Head of caudate nucleus (tissue), 42 donors: ENCODE measurements at regions not wholly inside any gene's neighbourhood (a gene's known extent, or its start where the extent isn't known, plus 50 kb on each side); places are given as distances from the start of the nearest gene placed in this dataset.

ENCODE experiments used
- DNase-seq, 42 donors: peaks; one replicate each; pipeline versions ENCODE4 v3.0.0 to v3.0.0-alpha.2; 2020 to 2021; ENCODE audit warnings: mixed read lengths in 7 of 42
- intact Hi-C: fragments of 100-400 bp; cut with DNase I; formaldehyde crosslinking; loops from one replicate; pipeline ENCODE4 v1.15.0; 2022

DNA sequence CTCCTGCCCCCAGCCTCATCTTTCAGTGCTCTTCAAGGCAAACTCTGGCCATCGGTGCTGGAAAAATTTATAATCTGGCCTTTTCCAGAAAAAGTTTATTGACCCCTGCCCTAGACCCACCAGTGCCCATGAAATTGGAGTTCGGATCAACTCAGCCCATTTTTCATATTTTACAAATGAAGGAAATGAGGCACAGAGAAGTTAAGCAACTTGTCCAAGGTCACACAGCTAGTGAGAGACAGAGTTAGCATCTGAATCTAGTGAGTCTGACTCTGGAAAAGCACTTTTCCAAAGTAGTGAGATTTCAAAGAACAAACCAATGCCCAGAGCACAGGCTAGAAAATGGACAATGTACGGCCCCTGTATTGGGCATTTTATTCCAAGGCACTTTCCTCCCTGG lies 69.4 kb upstream of the TLE3 start:
- intact Hi-C loops = no loop called here
- DNase-seq = no peak

DNA sequence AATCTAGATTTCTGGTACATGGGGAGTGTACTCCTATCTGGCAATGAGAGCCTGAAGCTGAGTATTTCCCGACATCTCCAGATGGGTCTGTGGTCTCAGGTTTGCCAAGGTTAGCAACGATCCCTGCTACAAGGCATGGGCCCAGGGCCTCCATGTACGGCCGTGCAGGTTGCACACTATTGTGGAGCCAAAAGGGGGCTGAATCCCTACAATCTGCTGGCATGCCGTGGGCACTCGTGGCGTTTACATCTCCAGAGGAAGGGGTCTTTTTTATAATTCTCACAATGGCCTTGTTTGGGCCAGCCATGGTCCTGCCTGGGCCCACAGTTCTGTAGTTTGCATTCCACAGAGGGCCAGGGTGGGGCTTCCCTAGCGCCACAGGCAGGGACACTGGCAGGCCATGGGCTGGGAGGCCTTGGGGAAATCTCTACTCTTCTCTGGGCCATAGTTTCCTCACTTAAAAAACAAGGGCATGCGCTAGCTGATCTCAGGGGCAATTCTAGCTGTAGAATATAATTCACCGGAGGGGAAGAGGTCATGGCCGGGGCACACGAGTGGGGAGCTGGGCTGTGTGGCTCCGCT lies 68.9 kb upstream of the TLE3 start:
- no peak for DNase-seq
- intact Hi-C loops = no loop called here

DNA sequence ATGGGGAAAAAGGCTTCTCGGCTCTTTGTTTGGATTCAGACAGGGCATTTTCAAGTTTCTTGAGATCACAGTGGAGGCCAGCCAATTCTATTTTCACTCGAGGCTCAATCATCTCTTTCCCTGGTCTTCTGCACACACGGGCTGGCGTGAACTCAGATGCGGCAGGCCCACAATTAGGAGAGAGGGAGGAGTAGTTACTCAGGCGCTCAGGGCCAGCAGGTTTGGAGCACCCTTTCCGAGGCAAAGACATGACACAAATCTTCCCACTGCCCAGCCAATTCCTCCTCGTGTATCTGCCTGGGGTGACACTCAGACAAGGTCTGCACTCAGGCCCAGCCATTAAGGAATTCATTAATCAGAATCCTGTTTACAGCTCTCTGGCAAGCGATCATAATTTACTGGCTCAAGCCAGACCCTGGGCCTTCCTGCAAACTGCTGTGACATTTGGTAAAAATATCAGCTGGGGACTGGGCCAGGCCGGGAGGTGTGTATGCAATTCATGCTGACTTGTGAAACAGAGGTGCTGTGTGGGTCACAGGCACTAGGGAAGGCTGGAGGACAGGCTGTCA lies 68.1 kb upstream of the TLE3 start:
- intact Hi-C loops = no loop called here
- no peak for DNase-seq

DNA sequence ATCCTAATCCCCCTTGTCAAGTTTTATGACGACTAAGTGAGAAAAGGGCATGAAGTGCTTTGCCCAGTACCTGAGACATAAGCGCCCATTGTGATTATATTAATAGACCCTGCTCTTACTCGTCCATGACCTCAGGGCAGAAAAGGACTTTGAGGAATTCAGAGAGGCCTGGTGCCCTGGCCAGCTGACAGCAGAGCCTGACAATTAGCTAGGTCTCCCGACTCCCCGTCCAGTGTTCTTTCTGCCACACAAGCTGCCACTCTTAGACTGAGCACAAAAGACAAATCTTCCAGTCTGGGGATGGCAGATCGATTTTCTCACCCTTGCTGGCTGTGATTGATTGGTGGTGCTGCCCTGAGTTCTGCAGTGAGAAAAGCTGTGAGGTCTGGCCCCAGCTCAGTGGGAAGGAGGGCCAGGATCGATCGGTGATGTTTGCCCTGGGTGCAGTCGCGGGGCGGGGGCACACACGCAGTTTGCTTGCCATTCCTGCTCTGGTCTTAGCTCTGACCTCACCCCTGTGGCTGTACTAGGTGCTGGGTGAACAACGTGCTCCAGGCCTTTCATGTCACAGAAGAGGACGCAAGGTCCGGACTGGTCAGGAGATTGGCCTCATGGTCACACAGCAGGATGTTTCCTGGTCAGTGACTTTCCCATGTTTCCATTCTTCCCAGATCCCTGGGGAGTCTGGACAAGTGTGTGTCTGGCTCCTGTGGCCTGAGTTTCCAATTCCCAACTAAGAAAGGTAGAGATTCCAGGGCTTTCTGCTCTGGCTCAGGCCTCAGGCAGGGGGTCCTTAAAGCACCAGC lies 67.4 kb upstream of the TLE3 start:
- no peak for DNase-seq
- intact Hi-C loops = no loop called here

DNA sequence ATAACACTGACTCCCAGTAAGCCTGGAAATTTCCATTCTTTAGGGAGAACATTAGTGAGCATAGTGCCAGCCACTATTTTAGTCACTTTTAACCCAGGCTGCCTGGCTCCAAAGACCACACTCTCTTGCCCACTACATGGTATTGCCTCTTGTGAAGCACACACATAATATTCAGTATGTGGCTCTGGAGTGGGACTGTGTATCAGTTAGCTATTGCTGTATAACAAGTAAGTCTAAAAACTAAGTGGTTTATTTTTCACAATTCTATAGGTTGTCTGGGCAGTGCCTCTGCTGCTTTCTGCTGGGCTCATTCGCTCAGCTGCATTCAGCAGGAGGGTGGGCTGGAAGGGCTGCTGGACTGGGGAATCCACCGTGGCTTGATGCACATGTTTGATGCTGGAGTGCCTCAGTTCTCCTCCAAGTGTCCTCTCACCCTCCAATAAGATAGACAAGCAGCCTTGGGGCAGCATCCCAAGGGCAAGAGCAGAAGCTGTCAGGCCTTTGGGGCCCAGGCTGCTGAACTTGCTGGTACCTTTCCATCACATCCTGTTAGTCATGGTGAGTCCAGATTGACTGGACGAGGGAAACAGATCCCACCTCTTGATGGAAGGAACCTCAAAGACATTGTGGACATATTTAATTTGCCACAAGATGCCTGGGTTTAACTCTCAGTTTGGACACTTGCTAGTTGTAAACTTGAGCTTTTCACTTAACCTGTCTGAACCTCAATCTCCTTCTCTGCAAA lies 66.6 kb upstream of the TLE3 start:
- intact Hi-C loops = no loop called here
- DNase-seq = no peak

DNA sequence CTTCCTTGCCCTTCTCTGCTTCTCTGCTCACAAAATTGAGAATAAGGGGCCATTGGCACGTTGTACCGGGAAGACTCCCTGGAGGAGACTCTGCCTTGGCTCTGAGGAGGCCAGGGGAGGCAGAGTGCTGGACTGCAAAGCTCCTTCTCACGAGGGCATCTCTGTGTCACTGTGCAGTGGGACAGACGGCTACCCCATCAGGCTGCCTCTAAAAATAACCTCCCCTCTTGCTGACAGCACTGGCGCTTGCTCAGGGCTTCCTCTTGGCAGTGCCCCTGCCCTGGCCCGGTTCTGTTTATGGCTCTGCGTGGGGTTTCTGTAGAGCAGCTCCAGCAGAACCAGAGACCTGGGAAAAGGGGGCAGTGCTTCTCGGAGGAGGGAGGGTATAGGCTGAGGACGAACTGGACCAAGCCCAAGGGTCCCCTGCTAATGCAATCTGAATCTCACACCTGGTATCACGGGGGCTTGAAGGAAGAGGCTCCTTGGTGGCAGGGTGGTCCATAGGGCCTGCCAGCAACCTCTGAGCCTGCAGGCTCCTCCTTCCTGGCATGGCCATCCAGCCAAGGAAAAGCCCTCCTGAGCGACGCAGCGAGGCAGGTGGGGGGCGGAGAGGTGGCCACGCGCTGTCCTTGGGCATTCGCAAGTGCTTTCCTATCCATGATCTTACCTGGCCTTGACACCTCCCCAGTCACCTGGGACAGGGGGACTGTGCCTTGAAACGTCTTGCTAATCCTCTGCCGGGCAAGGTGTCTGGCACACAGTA lies 63.3 kb upstream of the TLE3 start:
- intact Hi-C loops = no loop called here
- peak in 10 of 42 donors; percentile 9 to 54 (median 20) for DNase-seq

DNA sequence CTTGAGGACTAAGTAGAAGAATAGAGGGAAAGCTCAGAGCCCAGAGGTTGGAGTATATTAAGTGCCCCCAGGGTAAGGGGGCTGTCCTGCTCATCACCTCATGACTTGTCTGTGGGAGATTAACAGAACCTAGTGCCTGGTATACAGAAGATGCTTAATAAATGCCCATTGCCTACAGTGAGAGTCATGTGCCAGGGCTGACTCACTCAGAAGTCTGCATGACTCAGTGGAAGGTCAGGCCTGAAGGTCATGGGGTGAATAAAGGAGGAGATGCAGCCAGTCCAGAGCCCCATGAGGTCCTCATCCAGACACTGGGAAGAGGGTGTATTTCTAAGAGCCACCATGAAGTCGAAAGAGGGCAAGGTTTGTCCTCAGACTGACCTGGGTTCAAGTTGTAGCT lies 62.5 kb upstream of the TLE3 start:
- intact Hi-C loops = no loop called here
- DNase-seq = no peak

DNA sequence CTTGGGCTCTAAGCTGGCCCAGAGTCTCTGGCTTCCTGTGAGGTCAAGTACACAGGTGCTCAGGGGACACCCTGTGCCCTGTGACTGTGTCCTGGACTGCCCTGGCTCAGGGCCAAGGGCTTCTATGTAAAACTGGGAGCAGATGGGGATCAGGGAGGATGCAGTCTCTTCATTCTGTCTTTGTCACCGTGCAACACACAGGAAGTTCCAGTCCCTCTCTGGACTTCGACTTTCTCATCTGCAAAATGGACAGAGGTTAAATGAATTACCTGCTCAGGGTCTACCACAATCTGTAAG lies 61.9 kb upstream of the TLE3 start:
- no peak for DNase-seq
- intact Hi-C loops = no loop called here

DNA sequence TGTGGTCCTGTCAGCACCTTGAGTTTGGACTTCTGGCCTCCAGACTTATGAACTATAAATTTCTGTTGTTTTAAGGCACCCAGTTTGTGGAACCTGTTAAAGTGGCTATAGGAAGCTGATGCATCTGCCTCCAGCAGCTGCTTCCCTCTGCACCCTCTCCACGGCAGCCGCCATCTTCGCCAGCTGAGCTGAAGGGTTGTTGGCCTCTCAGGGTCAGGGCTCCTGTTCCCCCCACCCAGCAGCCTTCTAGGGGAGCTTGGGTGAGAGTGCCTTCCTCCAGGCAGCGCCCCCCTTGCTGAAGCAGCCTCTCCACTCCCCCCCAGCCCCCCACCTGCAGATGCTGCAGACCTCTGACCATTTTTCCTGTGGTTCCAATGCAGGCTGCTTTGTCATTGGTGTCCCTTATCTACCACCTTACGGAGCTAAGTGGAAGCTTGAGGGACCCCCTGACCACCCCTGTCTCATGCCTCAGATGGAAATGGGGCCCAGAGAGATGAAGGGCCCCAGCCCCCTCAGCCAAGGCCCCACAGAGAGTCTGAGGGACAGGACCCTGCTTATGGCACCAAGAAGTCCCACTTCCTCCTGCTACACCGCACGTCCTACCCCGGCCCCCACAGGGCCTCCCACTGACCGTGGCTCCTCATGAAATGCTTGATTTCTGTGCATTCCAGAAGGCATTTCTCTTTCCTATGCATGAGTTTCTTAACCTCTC lies 61.4 kb upstream of the TLE3 start:
- intact Hi-C loops = no loop called here
- no peak for DNase-seq

DNA sequence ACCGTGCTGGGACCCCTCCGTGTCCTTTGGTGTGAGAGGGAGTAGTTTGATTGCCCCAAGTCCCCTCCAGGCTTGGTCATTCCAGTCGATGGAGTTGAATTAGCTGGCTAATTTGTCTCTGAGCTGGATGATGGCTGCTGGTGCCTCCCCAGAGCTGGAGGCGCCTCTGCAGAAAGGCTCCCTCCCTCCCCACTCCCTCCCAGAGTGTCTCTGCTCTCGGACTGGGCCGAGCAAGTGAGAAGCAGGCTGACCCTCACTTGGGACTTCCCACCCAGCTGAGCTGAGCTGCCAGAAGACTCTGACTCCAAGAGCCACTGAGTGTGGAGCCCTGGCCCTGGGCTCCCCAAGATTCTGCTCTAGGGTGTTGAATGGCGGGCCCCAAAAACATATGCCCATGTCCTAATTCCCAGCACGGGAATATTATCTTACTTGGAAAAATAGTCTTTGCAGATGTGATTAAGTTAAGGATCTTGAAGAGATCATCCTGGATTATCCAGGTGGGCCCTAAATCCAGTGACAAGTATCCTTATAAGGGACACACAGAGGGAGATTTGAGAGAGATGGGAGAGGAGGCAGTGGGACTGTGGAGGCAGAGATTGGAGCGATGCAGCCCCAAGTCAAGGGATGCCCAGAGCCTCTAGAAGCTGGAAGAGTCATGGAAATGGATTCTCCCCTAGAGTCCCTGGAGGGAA lies 60.7 kb upstream of the TLE3 start:
- intact Hi-C loops = no loop called here
- DNase-seq = no peak

DNA sequence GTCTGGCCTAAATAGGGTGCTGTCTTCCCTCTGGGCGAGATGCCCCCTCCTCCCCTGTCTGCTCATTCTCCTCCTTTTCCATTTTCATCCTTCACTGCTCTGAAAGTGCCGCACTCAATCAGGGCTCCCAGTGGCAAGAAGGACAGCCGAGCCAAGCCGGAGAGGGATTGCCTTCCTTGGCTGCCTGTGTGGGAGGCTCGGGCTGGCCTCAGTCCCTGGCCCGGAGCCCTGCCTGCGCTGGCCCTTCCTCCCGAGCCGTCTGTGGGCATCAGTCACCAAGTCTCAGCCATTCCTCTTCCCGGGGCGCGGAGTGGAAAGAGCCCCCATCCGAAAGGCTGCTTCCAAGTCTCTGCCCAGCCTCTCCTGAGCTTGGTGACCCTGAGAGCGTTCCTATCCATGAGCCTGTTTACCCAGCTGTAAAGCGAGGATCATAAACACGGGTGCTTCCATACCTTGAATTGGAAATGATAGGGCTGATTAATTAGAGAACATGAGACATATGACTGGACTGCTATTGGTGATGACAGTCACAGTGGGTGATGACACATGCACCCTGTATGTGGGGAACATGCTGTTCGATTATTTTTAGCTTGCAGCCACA lies 59.1 kb upstream of the TLE3 start:
- DNase-seq = peak in 36 of 42 donors; percentile 17 to 73 (median 46)
- intact Hi-C loops = no loop called here

DNA sequence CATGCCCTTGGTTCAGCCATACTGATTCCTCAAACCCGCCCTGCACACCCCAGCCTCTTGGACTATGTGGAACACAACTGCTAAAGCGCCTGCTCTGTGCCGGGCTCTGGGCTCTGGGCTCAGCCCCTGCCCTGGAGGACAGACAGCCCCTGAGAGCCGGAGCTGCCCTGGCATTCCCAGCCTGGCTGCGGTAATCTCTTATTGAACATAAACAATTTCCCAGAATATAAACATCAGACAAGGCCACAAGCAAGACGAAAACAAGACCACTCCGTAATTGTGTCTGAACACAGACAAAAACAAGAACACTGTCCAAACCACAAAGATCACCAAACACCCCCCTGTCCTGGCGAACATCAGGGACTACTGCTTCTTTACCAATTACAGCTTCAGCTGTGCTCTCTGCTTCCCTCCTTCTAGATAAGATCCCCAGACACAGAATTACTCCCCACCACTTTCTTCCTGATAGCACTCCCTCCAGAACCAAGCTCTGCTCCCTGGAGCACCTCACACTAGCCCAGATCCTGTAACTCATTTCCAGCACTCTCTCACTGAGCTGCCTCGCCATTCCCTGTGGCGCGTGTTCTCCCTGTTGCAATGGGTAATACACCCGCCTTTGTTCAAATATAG lies 57.1 kb upstream of the TLE3 start:
- intact Hi-C loops = no loop called here
- no peak for DNase-seq

DNA sequence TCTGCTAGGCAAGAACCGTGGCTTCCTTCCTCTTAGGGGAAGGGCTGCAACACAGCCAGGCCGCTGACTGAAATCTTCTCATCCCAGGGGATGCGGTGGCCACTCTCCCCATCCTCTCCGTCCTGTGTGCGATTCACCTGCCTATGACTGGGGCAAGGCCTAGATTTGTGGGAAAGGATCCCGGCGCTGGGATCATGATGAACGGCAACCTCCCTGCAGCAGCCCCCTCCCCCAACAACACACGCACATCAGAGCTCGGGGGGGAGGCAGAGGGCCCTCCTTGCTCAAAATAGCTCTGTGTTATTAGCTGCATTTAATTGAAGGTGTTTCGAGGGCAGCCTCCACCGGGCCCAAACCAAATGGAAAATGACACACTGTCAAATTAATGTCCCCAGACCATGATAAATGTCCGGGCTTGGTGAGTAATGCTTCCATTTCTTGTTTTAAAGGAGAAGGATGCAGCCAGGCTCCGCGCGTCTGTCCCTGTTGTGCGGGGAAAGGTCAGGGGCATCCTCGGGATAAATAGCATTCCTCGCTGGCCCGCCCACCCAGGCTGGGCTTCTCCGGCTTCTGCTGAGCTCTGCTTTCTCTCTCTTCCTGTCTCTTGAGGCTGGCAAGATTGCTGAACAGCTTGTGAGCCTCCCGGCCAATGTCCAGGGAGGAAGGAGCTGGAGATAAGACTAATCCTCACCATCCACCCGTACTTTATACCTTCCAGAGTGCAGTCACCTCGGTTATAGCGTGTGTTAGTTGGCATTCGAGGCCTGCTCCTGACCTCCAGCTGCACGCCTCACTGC lies 56.4 kb upstream of the TLE3 start:
- DNase-seq = no peak
- intact Hi-C loops = no loop called here

DNA sequence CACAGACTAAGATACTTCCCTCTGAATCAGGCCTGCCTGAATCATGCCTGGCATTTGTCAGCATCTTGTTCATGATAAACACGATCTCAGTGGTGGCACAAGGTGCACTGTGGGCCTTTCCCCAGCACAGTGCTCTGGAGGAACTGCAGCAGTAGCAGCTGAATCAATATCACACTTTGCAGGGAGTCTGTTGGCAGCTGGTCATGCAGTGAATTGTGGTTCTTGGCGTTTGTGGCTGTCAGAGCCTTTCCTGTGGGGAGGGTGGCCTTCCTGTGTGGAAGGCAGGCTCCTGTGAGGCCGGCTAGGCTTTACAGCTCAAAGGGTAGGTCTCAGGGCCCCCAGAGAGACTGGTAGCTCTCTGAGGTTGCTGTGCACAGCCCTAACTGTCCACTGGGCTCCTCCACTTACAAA lies 54.4 kb upstream of the TLE3 start:
- intact Hi-C loops = no loop called here
- peak in 1 of 42 donors; percentile 15 for DNase-seq

DNA sequence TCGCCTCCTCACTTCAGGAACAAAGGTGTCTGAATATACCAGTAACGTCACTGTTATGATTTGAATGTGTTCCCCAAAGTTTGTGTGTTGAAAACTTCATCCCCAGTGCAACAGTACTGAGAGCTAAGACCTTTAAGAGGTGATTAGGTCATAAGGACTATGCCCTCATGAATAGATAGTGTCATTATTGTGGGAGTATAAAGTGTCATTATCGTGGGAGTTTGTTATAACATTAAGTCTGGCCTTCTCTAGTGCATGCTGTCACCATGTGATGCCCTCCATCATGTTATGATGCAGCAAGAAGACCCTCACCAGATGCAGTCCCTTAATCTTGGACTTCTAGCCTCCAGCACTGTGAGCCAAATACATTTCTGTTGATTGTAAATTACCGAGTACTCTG lies 53.7 kb upstream of the TLE3 start:
- intact Hi-C loops = no loop called here
- DNase-seq = no peak

DNA sequence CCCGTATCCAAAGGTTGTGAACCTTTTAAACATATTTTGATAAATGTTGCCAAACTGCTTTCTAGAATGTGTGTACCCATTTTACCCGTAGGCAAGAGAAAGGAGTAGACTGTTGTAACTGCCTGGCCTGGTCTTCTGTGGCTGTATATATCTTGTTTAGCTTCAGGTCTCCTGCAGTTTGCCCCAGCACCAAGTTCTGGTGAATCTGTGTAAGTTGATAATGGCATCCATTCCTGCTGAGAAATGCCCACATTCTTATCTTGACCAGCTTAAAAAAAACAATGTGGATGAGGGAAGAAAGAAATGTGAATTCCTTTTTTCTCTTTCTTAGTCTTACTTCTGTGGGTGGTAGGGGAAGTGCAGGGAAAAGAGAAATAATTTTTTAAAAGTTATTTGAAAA lies 53.3 kb upstream of the TLE3 start:
- intact Hi-C loops = no loop called here
- no peak for DNase-seq

DNA sequence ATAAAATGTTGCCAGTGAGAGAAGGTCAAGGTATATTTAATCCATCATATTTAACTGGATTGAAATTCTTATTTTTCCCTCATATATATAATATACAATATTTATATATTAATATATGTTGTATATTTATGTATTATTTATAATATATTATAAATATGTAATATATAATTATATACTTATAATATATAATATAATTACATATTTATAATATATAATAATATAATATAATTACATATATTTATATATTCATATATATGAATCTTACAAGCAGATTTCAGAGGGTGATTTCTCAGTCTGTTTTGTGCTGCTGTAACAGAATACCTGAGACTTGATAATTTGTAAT lies 52.7 kb upstream of the TLE3 start:
- DNase-seq = no peak
- intact Hi-C loops = no loop called here
